Ascending aorta (tissue), 2 donors: ENCODE measurements at regions not wholly inside any gene's neighbourhood (a gene's known extent, or its start where the extent isn't known, plus 50 kb on each side); places are given as distances from the start of the nearest gene placed in this dataset.

Source experiments
- DNase-seq, 2 donors: peaks; one replicate each; pipeline ENCODE4 v3.0.0-alpha.2; 2019; ENCODE audit warnings: low spot score in 2 of 2
- H3K27ac ChIP-seq, 2 donors: fragments of 200-600 bp; sonication (generic); one replicate each; pipeline ENCODE4 v1.5.1; 2016 to 2017; ENCODE audit warnings: mild to moderate bottlenecking in 1 of 2
- H3K27me3 ChIP-seq: fragments of 200-600 bp; sonication (generic); one replicate; pipeline ENCODE4 v1.5.1; 2017
- H3K36me3 ChIP-seq, 2 donors: fragments of 200-600 bp; sonication (generic); one replicate each; pipeline ENCODE4 v1.5.1; 2016
- H3K4me1 ChIP-seq, 2 donors: fragments of 200-600 bp; sonication (generic); one replicate each; pipeline ENCODE4 v1.5.1; 2016 to 2017; ENCODE audit warnings: mild to moderate bottlenecking in 1 of 2
- H3K4me3 ChIP-seq, 2 donors: fragments of 200-600 bp; sonication (generic); one replicate each; pipeline ENCODE4 v1.5.1; 2016 to 2017; ENCODE audit warnings: mild to moderate bottlenecking in 1 of 2
- H3K9me3 ChIP-seq, 2 donors: fragments of 200-600 bp; sonication (generic); one replicate each; pipeline ENCODE4 v1.5.1; 2016
- intact Hi-C: fragments of 100-400 bp; cut with DNase I; formaldehyde crosslinking; loops from one replicate; pipeline ENCODE4 v1.15.1; 2023
- TF ChIP-seq, protein P1 (sequence below), 3 experiments: fragments of 200-600 bp in 2 of 3; fragments of 450-650 bp in 1 of 3; sonication (generic) in 2 of 3; IDR thresholded peaks; one replicate each; pipeline ENCODE4 v1.5.1; 2016 to 2019; ENCODE audit warnings: antibody characterized with exemption in 3 of 3, mild to moderate bottlenecking in 1 of 3, moderate library complexity in 1 of 3

DNA sequence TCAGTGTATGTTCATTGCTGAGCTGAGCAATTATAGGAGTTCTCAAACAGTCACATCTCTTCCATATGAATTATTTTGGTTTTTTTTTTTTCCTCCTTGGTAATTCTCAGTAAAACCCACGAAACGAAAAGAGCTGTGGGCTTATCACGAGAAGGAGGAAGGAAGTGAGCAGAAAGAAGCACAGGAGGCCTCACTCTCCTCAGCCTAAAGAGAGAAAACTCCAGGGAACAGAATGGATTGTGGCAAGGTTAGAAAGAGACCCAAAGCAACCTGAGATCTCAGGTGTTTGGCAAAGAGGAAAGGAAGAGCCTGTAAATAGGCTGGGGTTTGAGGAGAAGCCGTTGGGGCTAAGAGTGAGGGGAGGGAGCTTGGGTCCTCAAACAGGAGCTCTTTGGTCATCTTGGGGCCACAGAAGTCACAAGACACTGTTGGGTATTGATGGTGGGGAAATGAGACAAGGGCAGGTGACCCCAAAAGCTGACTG lies 67.8 kb upstream of the CITED2 start:
- TF ChIP-seq, protein P1, sequence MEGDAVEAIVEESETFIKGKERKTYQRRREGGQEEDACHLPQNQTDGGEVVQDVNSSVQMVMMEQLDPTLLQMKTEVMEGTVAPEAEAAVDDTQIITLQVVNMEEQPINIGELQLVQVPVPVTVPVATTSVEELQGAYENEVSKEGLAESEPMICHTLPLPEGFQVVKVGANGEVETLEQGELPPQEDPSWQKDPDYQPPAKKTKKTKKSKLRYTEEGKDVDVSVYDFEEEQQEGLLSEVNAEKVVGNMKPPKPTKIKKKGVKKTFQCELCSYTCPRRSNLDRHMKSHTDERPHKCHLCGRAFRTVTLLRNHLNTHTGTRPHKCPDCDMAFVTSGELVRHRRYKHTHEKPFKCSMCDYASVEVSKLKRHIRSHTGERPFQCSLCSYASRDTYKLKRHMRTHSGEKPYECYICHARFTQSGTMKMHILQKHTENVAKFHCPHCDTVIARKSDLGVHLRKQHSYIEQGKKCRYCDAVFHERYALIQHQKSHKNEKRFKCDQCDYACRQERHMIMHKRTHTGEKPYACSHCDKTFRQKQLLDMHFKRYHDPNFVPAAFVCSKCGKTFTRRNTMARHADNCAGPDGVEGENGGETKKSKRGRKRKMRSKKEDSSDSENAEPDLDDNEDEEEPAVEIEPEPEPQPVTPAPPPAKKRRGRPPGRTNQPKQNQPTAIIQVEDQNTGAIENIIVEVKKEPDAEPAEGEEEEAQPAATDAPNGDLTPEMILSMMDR (IDR thresholded peaks at IDR 0.05), result no peak
- no peak for DNase-seq
- H3K4me3 ChIP-seq, result no peak overlapping the region
- no peak overlapping the region for H3K27ac ChIP-seq
- H3K4me1 ChIP-seq, result no peaks in the 10 kb centered on the region
- H3K9me3 ChIP-seq, result no peaks in the 10 kb centered on the region
- intact Hi-C loops, result no loop called here
- H3K36me3 ChIP-seq, result no peaks in the 10 kb centered on the region
- H3K27me3 ChIP-seq, result no peaks in the 10 kb centered on the region

- H3K9me3 ChIP-seq, result no peaks in the 10 kb centered on the region
- no peak overlapping the region for H3K4me3 ChIP-seq
- intact Hi-C loops, result no loop called here
- no peak overlapping the region for H3K27ac ChIP-seq
- H3K36me3 ChIP-seq, result no peaks in the 10 kb centered on the region
- no peaks in the 10 kb centered on the region for H3K4me1 ChIP-seq
- TF ChIP-seq, protein P1 (IDR thresholded peaks at IDR 0.05), result no peak
- H3K27me3 ChIP-seq, result no peaks in the 10 kb centered on the region
- no peak for DNase-seq
These were observed 64.9 kb upstream of the CITED2 start for GRCh38 chr6:139439349-139439748.

GRCh38 chr6:139438775-139439174 lies 64.3 kb upstream of the CITED2 start:
- intact Hi-C loops, result no loop called here
- no peak for DNase-seq
- Histone ChIP-seq H3K27ac (no peak overlapping the region), H3K36me3 (no peaks in the 10 kb centered on the region), H3K4me1 (no peaks in the 10 kb centered on the region), H3K4me3 (no peak overlapping the region), H3K9me3 (no peaks in the 10 kb centered on the region), H3K27me3 (no peaks in the 10 kb centered on the region)
- TF ChIP-seq, protein P1 (IDR thresholded peaks at IDR 0.05), result no peak

DNA sequence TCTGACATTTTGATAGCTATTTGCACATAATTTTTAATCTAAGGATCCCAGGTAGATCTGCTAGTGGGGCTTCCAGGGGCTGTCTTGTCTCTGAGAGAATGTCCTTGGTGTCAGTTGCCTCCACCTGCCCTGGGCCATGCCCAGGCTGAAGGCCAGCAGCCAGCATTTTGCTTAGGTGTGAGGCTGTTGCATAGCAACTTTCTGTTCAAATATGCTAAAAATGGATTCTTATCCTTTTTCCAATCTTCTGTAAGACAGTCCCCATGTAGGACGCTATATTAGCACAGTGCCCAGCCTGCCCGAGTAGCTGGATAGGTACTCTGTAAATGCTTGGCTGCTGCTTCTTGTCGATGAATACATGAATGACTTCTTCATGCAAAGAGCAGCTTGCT lies 62.5 kb upstream of the CITED2 start:
- TF ChIP-seq, protein P1 (IDR thresholded peaks at IDR 0.05), result no peak
- no peaks in the 10 kb centered on the region for H3K9me3 ChIP-seq
- intact Hi-C loops, result no loop called here
- no peaks in the 10 kb centered on the region for H3K27me3 ChIP-seq
- no peaks in the 10 kb centered on the region for H3K36me3 ChIP-seq
- H3K27ac ChIP-seq, result no peak overlapping the region
- no peaks in the 10 kb centered on the region for H3K4me1 ChIP-seq
- DNase-seq, result no peak
- H3K4me3 ChIP-seq, result no peak overlapping the region

- TF ChIP-seq, protein P1 (IDR thresholded peaks at IDR 0.05), result no peak
- Histone ChIP-seq H3K27me3 (no peaks in the 10 kb centered on the region), H3K4me1 (no peaks in the 10 kb centered on the region), H3K4me3 (no peak overlapping the region), H3K36me3 (no peaks in the 10 kb centered on the region), H3K27ac (no peak overlapping the region), H3K9me3 (no peaks in the 10 kb centered on the region)
- DNase-seq, result no peak
- intact Hi-C loops, result no loop called here
These were observed 61.9 kb upstream of the CITED2 start for GRCh38 chr6:139436200-139436956.
